A673 (cell line): ENCODE measurements at regions not wholly inside any gene's neighbourhood (a gene's known extent, or its start where the extent isn't known, plus 50 kb on each side); places are given as distances from the start of the nearest gene placed in this dataset.

ENCODE experiments used
- BruUV-seq: library from RNA; stranded (reverse); fragments of 400-500 nt; replicated peaks from 2 replicates; lab custom pipeline; 2021; lab: Mats Ljungman, UMichigan
- CTCF ChIA-PET: fragments of 300-600 bp; sonication (Branson Sonifier 250); formaldehyde crosslinking; loops from one replicate; lab custom pipeline; 2022; ENCODE audit warnings: antibody characterized with exemption; lab: Charles Lee
- POLR2A ChIA-PET: fragments of 300-600 bp; sonication (Branson Sonifier 250); formaldehyde crosslinking; loops from one replicate; lab custom pipeline; 2022; ENCODE audit warnings: antibody characterized with exemption; ENCODE audit not compliant: low non-redundant PET; lab: Charles Lee
- DNase-seq: peaks from one replicate; pipeline ENCODE4 v3.0.0-alpha.2; 2015; ENCODE audit warnings: low spot score
- H3K27ac ChIP-seq: fragments of 200-600 bp; sonication (generic); 2 replicates; pipeline ENCODE4 v1.5.1; 2016; ENCODE audit warnings: mixed run types, low read depth, mild to moderate bottlenecking, mixed read lengths, antibody characterized with exemption, low read length; ENCODE audit not compliant: poor library complexity, severe bottlenecking
- H3K27me3 ChIP-seq: fragments of 200-600 bp; sonication (generic); replicated peaks from 2 replicates; pipeline ENCODE4 v1.6.1; 2017; ENCODE audit warnings: mixed run types, low read depth, mild to moderate bottlenecking, mixed read lengths, antibody characterized with exemption, low read length; ENCODE audit not compliant: insufficient read depth, poor library complexity
- H3K36me3 ChIP-seq: fragments of 200-600 bp; sonication (generic); 2 replicates; pipeline ENCODE4 v1.6.1; 2016; ENCODE audit warnings: mixed run types, mild to moderate bottlenecking, mixed read lengths, antibody characterized with exemption, low read length; ENCODE audit not compliant: insufficient read depth, poor library complexity, severe bottlenecking
- H3K4me1 ChIP-seq: fragments of 200-600 bp; sonication (generic); 2 replicates; pipeline ENCODE4 v1.6.1; 2017; ENCODE audit warnings: mixed run types, mild to moderate bottlenecking, mixed read lengths, antibody characterized with exemption, low read length; ENCODE audit not compliant: insufficient read depth, poor library complexity, severe bottlenecking
- H3K4me3 ChIP-seq: fragments of 200-600 bp; sonication (generic); 2 replicates; pipeline ENCODE4 v1.5.1; 2016; ENCODE audit warnings: low read depth, mixed run types, mild to moderate bottlenecking, mixed read lengths, low read length; ENCODE audit not compliant: poor library complexity, severe bottlenecking
- H3K9me3 ChIP-seq: fragments of 200-600 bp; sonication (generic); 2 replicates; pipeline ENCODE4 v1.6.1; 2016; ENCODE audit warnings: mixed run types, low read depth, mild to moderate bottlenecking, mixed read lengths, antibody characterized with exemption, low read length; ENCODE audit not compliant: poor library complexity, severe bottlenecking
- EZH2 ChIP-seq: fragments of 200-600 bp; sonication (generic); IDR thresholded peaks from 2 replicates; pipeline ENCODE4 v1.6.1; 2017; ENCODE audit warnings: borderline replicate concordance, low read depth, mild to moderate bottlenecking, mixed read lengths, antibody characterized with exemption, low read length; ENCODE audit not compliant: poor library complexity, severe bottlenecking
- intact Hi-C: fragments of 100-400 bp; cut with micrococcal nuclease; formaldehyde crosslinking; loops from one replicate; pipeline ENCODE4 v1.10.0; 2022; ENCODE audit not compliant: unreplicated experiment
- TF ChIP-seq, protein P1 (sequence below): fragments of 300-800, 200-600 bp; sonication (generic); conservative IDR thresholded peaks from 2 replicates; pipeline ENCODE4 v1.5.1; 2017; ENCODE audit warnings: low read depth, mild to moderate bottlenecking, antibody characterized with exemption, low read length, moderate library complexity, mixed read lengths

DNA sequence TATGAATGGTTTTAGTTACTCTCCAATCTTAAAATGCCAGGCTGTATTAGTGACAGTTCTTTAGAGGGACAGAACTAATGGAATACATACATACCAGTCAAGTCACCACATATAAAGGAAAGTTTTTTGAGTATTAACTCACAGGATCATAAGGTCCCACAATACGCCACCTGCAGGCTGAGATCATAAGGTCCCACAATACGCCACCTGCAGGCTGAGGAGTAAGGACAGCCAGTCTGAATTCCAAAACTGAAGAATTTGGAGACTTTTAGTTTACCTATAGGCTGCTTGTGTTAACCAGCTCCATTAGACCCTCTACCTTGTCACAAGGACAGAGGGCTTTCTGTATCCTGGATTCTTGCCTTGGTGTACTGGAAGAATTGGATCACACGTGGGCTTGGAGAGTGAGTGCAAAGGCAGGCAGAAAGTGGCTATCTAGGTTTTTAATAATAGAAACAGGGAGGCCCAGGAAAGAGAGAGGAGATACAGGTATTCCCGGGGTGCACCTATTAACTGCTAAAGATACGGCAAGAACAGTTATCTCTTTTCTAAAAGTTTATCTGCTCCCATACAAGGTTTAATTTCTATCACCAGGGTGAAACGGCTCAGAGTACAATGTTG is 234.9 kb upstream of the CYRIA start:
- no peak for TF ChIP-seq EZH2
- TF ChIP-seq, protein P1, sequence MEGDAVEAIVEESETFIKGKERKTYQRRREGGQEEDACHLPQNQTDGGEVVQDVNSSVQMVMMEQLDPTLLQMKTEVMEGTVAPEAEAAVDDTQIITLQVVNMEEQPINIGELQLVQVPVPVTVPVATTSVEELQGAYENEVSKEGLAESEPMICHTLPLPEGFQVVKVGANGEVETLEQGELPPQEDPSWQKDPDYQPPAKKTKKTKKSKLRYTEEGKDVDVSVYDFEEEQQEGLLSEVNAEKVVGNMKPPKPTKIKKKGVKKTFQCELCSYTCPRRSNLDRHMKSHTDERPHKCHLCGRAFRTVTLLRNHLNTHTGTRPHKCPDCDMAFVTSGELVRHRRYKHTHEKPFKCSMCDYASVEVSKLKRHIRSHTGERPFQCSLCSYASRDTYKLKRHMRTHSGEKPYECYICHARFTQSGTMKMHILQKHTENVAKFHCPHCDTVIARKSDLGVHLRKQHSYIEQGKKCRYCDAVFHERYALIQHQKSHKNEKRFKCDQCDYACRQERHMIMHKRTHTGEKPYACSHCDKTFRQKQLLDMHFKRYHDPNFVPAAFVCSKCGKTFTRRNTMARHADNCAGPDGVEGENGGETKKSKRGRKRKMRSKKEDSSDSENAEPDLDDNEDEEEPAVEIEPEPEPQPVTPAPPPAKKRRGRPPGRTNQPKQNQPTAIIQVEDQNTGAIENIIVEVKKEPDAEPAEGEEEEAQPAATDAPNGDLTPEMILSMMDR, result peak; percentile 97
- intact Hi-C loops, result loop anchor here (1.0 to 10.0 kb wide), 2 partner anchors 127 to 376 kb away; no protein-coding TSS in a partner anchor
- no peak overlapping the region for H3K4me3 ChIP-seq
- BruUV-seq, result no TSS peak
- POLR2A ChIA-PET, result no interaction called here
- no peaks in the 10 kb centered on the region for H3K9me3 ChIP-seq
- DNase-seq, result peak; percentile 68
- no peaks in the 10 kb centered on the region for H3K36me3 ChIP-seq
- CTCF ChIA-PET, result no interaction called here
- H3K4me1 ChIP-seq, result no peaks in the 10 kb centered on the region
- H3K27me3 ChIP-seq, result peaks cover 3% of the 10 kb centered on the region
- H3K27ac ChIP-seq, result no peak overlapping the region

DNA sequence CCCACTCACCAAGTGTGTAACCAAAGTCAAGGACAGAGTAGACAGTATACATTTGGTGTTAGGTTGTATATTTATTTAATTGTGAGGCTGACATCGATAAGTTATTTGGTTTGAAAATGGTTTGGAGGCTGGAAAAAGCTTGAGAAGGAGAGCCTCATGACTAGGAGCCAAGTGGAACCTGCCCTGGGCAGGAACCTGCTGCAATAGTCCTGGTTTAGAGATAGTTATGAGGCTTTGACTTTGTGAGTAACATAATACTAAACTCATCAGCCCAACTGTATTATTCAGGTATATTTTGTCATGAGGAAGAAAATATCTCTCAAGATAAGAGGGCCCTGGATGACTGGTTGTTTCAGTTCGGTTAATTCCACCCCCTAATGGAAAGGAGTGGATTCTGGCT is 234.3 kb upstream of the CYRIA start:
- H3K27ac ChIP-seq, result no peak overlapping the region
- BruUV-seq, result no TSS peak
- no peak for DNase-seq
- no peak for TF ChIP-seq EZH2
- TF ChIP-seq, protein P1, result no peak
- intact Hi-C loops, result loop anchor here (1.0 to 10.0 kb wide), 3 partner anchors 127 to 375 kb away; no protein-coding TSS in a partner anchor
- H3K27me3 ChIP-seq, result peaks cover 3% of the 10 kb centered on the region
- ChIA-PET POLR2A (no interaction called here), CTCF (no interaction called here)
- H3K4me1 ChIP-seq, result no peaks in the 10 kb centered on the region
- no peaks in the 10 kb centered on the region for H3K36me3 ChIP-seq
- H3K9me3 ChIP-seq, result no peaks in the 10 kb centered on the region
- no peak overlapping the region for H3K4me3 ChIP-seq

DNA sequence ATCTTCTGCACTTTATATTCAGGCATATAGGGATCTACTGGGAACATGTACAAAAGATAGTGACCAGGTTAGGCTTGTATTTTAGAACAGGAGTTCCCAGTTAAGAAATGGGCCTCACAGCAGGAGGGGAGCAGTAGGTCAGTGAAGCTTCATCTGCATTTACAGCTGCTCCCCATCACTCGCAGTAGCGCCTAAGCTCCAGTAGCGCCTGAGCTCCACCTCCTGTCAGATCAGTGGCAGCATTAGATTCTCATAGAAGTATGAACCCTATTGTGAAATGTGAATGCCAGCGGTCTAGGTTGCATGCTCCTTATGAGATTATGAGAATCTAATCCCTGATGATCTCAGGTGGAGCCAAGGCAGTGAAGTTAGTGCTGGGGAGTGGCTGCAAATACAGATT is 224.4 kb upstream of the CYRIA start:
- Histone ChIP-seq H3K27me3 (peaks cover 17% of the 10 kb centered on the region), H3K27ac (no peak overlapping the region), H3K9me3 (no peaks in the 10 kb centered on the region), H3K36me3 (no peaks in the 10 kb centered on the region), H3K4me1 (no peaks in the 10 kb centered on the region), H3K4me3 (no peak overlapping the region)
- no peak for TF ChIP-seq EZH2
- TF ChIP-seq, protein P1, result peak; percentile 24; the same call in 1 of the 2 replicates
- POLR2A ChIA-PET, result no interaction called here
- DNase-seq, result peak; percentile 5
- intact Hi-C loops, result loop anchor here (10.0 kb wide), 1 partner anchor 285 kb away; no protein-coding TSS in a partner anchor
- BruUV-seq, result no TSS peak
- CTCF ChIA-PET, result interaction anchor here (1.3 kb wide), 1 partner anchor 115 kb away, joined by 3 read pairs; no protein-coding TSS in a partner anchor
